Smooth muscle cell (in vitro differentiated cells): ENCODE measurements at regions not wholly inside any gene's neighbourhood (a gene's known extent, or its start where the extent isn't known, plus 50 kb on each side); places are given as distances from the start of the nearest gene placed in this dataset.

Source experiments
- DNase-seq: peaks from one replicate; lab custom pipeline; 2025; ENCODE audit not compliant: unreplicated experiment; lab: John Stamatoyannopoulos, UW
- H2AFZ ChIP-seq: fragments of 200-600 bp; sonication (generic); 2 replicates; pipeline ENCODE4 v1.6.0; 2016; ENCODE audit warnings: antibody characterized with exemption, low read depth, mild to moderate bottlenecking
- H3F3A ChIP-seq: fragments of 200-600 bp; sonication (generic); 2 replicates; pipeline ENCODE4 v1.6.0; 2017; ENCODE audit warnings: antibody characterized with exemption, low read depth
- H3K27ac ChIP-seq: fragments of 200-600 bp; sonication (generic); 2 replicates; pipeline ENCODE4 v1.5.1; 2016; ENCODE audit warnings: low read depth, mild to moderate bottlenecking
- H3K27me3 ChIP-seq: fragments of 200-600 bp; sonication (generic); 2 replicates; pipeline ENCODE4 v1.6.1; 2016; ENCODE audit warnings: low read depth, mild to moderate bottlenecking
- H3K36me3 ChIP-seq: fragments of 200-600 bp; sonication (generic); 2 replicates; pipeline ENCODE4 v1.5.1; 2016; ENCODE audit warnings: low read depth
- H3K4me1 ChIP-seq: fragments of 200-600 bp; sonication (generic); 2 replicates; pipeline ENCODE4 v1.5.1; 2016; ENCODE audit warnings: low read depth
- H3K4me2 ChIP-seq: fragments of 200-600 bp; sonication (generic); 2 replicates; pipeline ENCODE4 v1.6.0; 2016; ENCODE audit warnings: mild to moderate bottlenecking
- H3K4me3 ChIP-seq: fragments of 200-600 bp; sonication (generic); 2 replicates; pipeline ENCODE4 v1.5.1; 2016; ENCODE audit warnings: mild to moderate bottlenecking
- H3K79me2 ChIP-seq: fragments of 200-600 bp; sonication (generic); 2 replicates; pipeline ENCODE4 v1.6.0; 2016; ENCODE audit warnings: low read depth, mild to moderate bottlenecking
- H3K9ac ChIP-seq: fragments of 200-600 bp; sonication (generic); 2 replicates; pipeline ENCODE4 v1.6.0; 2016; ENCODE audit warnings: low read depth
- H3K9me3 ChIP-seq: fragments of 200-600 bp; sonication (generic); replicated peaks from 2 replicates; pipeline ENCODE4 v1.5.1; 2016; ENCODE audit warnings: low read depth
- H4K20me1 ChIP-seq: fragments of 200-600 bp; sonication (generic); 2 replicates; pipeline ENCODE4 v1.6.0; 2016; ENCODE audit warnings: low read depth
- CTCF ChIP-seq: fragments of 200-600 bp; sonication (generic); IDR thresholded peaks from 2 replicates; pipeline ENCODE4 v1.5.1; 2017; ENCODE audit warnings: borderline replicate concordance, mild to moderate bottlenecking, antibody characterized with exemption; ENCODE audit not compliant: insufficient read depth, poor library complexity, severe bottlenecking
- WGBS: methylation state at CpG from one replicate; pipeline ENCODE4 v1.1.7; 2016; ENCODE audit warnings: low lambda C conversion rate; 5-methylcytosine and 5-hydroxymethylcytosine counted together

- H3K79me2 ChIP-seq, result no peaks in the 10 kb centered on the region
- H3K27ac ChIP-seq, result no peak overlapping the region
- 66% methylated on average over 3 of the region's 3 CpGs for WGBS
- H3K4me1 ChIP-seq, result no peaks in the 10 kb centered on the region
- H3K4me2 ChIP-seq, result no peak overlapping the region
- H3K27me3 ChIP-seq, result no peaks in the 10 kb centered on the region
- H3K4me3 ChIP-seq, result no peak overlapping the region
- DNase-seq, result no peak
- no peaks in the 10 kb centered on the region for H4K20me1 ChIP-seq
- no peak overlapping the region for H3K9ac ChIP-seq
- no peak for TF ChIP-seq CTCF
- no peaks in the 10 kb centered on the region for H3K36me3 ChIP-seq
- no peaks in the 10 kb centered on the region for H3K9me3 ChIP-seq
- H3F3A ChIP-seq, result no peaks in the 10 kb centered on the region
- H2AFZ ChIP-seq, result no peak overlapping the region
These were observed 395.8 kb upstream of the NPVF start for GRCh38 chr7:25624051-25624450.

- H3K9me3 ChIP-seq, result no peaks in the 10 kb centered on the region
- H3K36me3 ChIP-seq, result no peaks in the 10 kb centered on the region
- H3K9ac ChIP-seq, result no peak overlapping the region
- no peaks in the 10 kb centered on the region for H3F3A ChIP-seq
- DNase-seq, result no peak
- H3K4me2 ChIP-seq, result no peak overlapping the region
- no peaks in the 10 kb centered on the region for H3K79me2 ChIP-seq
- H3K27me3 ChIP-seq, result no peaks in the 10 kb centered on the region
- H3K4me1 ChIP-seq, result no peaks in the 10 kb centered on the region
- no peak overlapping the region for H3K4me3 ChIP-seq
- 74% methylated on average over 8 of the region's 8 CpGs for WGBS
- no peaks in the 10 kb centered on the region for H4K20me1 ChIP-seq
- H3K27ac ChIP-seq, result no peak overlapping the region
- no peak overlapping the region for H2AFZ ChIP-seq
- TF ChIP-seq CTCF, result no peak
These were observed 396.5 kb upstream of the NPVF start for GRCh38 chr7:25624833-25625232.

GRCh38 chr7:25625306-25625992 lies 397.2 kb upstream of the NPVF start:
- Histone ChIP-seq H2AFZ (no peak overlapping the region), H3K4me3 (no peak overlapping the region), H4K20me1 (no peaks in the 10 kb centered on the region), H3K27ac (no peak overlapping the region), H3K79me2 (no peaks in the 10 kb centered on the region), H3F3A (no peaks in the 10 kb centered on the region), H3K36me3 (no peaks in the 10 kb centered on the region), H3K4me2 (no peak overlapping the region), H3K9me3 (no peaks in the 10 kb centered on the region), H3K4me1 (no peaks in the 10 kb centered on the region), H3K9ac (no peak overlapping the region), H3K27me3 (no peaks in the 10 kb centered on the region)
- no peak for DNase-seq
- WGBS, result 85% methylated on average over 5 of the region's 5 CpGs
- TF ChIP-seq CTCF, result no peak

GRCh38 chr7:25626451-25627131 lies 398.3 kb upstream of the NPVF start:
- no peaks in the 10 kb centered on the region for H3K4me1 ChIP-seq
- no peak for TF ChIP-seq CTCF
- H2AFZ ChIP-seq, result no peak overlapping the region
- no peaks in the 10 kb centered on the region for H3F3A ChIP-seq
- WGBS, result 72% methylated on average over 4 of the region's 4 CpGs
- H3K79me2 ChIP-seq, result no peaks in the 10 kb centered on the region
- no peak for DNase-seq
- no peak overlapping the region for H3K4me2 ChIP-seq
- H3K4me3 ChIP-seq, result no peak overlapping the region
- H3K9ac ChIP-seq, result no peak overlapping the region
- H3K27ac ChIP-seq, result no peak overlapping the region
- no peaks in the 10 kb centered on the region for H4K20me1 ChIP-seq
- H3K27me3 ChIP-seq, result no peaks in the 10 kb centered on the region
- no peaks in the 10 kb centered on the region for H3K36me3 ChIP-seq
- no peaks in the 10 kb centered on the region for H3K9me3 ChIP-seq
